ENCODE measurements at regions not wholly inside any gene's neighbourhood (a gene's known extent, or its start where the extent isn't known, plus 50 kb on each side); places are given as distances from the start of the nearest gene placed in this dataset.

GRCh38 chr9:129250786-129251185, 72.7 kb upstream of the IER5L start:
- no peak for DNase-seq

- DNase-seq = no peak
Measured at GRCh38 chr9:129247285-129248153, 69.5 kb upstream of the IER5L start.

GRCh38 chr9:129245276-129245675, 67.2 kb upstream of the IER5L start:
- DNase-seq = no peak

- no peak for DNase-seq
Measured at GRCh38 chr9:129242971-129243561, 65.0 kb upstream of the IER5L start.

GRCh38 chr9:129242191-129242941, 64.3 kb upstream of the IER5L start:
- DNase-seq = no peak

GRCh38 chr9:129241725-129242124, 63.7 kb upstream of the IER5L start:
- DNase-seq = no peak

- no peak for DNase-seq
Measured at GRCh38 chr9:129240581-129241211, 62.6 kb upstream of the IER5L start.

GRCh38 chr9:129239946-129240490, 62.0 kb upstream of the IER5L start:
- DNase-seq = no peak

- no peak for DNase-seq
Measured at GRCh38 chr9:129237803-129238202, 59.7 kb upstream of the IER5L start.

GRCh38 chr9:129237164-129237611, 59.1 kb upstream of the IER5L start:
- DNase-seq = no peak

GRCh38 chr9:129236441-129237145, 58.5 kb upstream of the IER5L start:
- DNase-seq = no peak

- no peak for DNase-seq
Measured at GRCh38 chr9:129235931-129236331, 57.9 kb upstream of the IER5L start.

GRCh38 chr9:129235041-129235930, 57.2 kb upstream of the IER5L start:
- no peak for DNase-seq

- DNase-seq = no peak
Measured at GRCh38 chr9:129234491-129234890, 56.4 kb upstream of the IER5L start.

GRCh38 chr9:129232839-129233591, 55.0 kb upstream of the IER5L start:
- DNase-seq = no peak

- DNase-seq = no peak
Measured at GRCh38 chr9:129231759-129232158, 53.7 kb upstream of the IER5L start.

- no peak for DNase-seq
Measured at GRCh38 chr9:129231022-129231739, 53.1 kb upstream of the IER5L start.

GRCh38 chr9:129230302-129230701, 52.2 kb upstream of the IER5L start:
- no peak for DNase-seq

Data from NCI-H2171 (cell line).